Endometrium (tissue), 2 donors: ENCODE measurements at regions not wholly inside any gene's neighbourhood (a gene's known extent, or its start where the extent isn't known, plus 50 kb on each side); places are given as distances from the start of the nearest gene placed in this dataset.

Experiments used
- FAIRE-seq: peaks from 2 replicates; lab custom pipeline; 2012; peaks lifted over from hg19 to GRCh38; lab: Jason Lieb, UNC
- donor health status: control.
- donor health status: control.

DNA sequence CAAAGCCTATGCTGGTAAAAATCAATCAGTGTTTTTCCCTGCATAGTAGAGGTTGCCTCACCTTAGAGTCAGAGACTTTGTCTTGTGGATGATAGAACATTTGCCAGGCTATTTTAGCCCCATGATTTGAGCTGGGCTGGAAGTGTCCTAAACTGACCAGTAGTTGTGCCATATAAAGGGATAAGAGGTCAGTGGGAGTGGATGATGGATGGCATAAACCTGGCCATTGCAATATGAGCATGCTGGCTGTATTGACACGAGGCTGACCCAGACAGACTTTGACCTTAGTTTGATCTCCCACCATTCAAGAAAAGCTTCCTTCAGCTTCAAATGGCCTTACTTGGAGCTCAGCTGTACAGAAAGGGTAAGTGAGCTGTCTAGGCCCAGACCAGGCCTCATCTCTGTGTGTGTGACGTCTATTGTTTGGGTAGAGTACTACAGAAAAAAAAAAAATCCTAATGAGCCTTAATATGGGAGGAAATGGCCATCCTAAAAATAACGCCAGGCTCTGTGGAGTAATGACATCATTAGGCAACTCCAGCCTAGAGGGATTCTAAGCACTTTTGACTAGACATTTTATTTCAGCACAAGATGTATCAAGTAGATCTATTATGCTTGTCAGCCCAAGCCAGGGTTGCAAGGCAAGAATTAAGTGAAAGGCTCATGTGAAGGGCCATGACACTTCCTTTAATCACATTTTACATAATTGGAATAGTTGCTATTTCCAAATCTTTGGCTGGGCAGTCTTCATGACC lies 51.3 kb upstream of the CADM1 start:
- no peak for FAIRE-seq
